ENCODE measurements at regions not wholly inside any gene's neighbourhood (a gene's known extent, or its start where the extent isn't known, plus 50 kb on each side); places are given as distances from the start of the nearest gene placed in this dataset.

DNA sequence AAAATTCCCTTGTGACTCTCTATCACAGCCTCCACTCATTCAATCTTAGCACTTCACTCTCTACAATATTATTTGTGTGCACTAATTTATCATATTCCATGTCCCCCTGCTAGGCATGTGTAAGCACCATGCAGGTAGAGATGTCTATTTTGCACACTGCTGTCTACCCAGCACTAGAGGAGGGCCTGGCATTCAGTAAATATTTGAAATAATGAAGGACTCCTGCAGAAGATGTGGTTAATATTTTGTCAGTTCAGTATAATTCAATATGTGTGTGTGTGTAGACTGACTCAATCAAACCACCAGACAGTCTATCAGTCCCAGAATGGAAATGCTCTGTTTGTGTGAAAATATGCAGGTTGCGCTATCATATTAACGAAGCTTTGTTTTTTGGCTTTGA is 313.6 kb upstream of the CDH6 start:
- Histone ChIP-seq H3K36me3 (ENCODE audit: control insufficient read depth in 2 of 2, extremely low read depth in 1 of 2, insufficient read depth in 2 of 2, low read length in 2 of 2) (no peaks in the 10 kb centered on the region), H4K20me1 (replicated peaks; ENCODE audit: control insufficient read depth, extremely low read depth, insufficient read depth, low read length) (no peaks in the 10 kb centered on the region), H3K4me2 (ENCODE audit: insufficient read depth, low read length) (no peak overlapping the region), H3K9me3 (replicated peaks; ENCODE audit: control insufficient read depth, insufficient read depth, low read length) (no peaks in the 10 kb centered on the region), H3K27ac (ENCODE audit: insufficient read depth, low read depth, low read length) (no peak overlapping the region), H3K9me1 (replicated peaks; ENCODE audit: control insufficient read depth, extremely low read depth, insufficient read depth, low read length) (no peaks in the 10 kb centered on the region), H3K4me1 (ENCODE audit: control insufficient read depth, extremely low read depth, insufficient read depth, low read length) (no peaks in the 10 kb centered on the region), H3K27me3 (ENCODE audit: control insufficient read depth in 2 of 2, insufficient read depth in 2 of 2, low read length in 2 of 2) (no peaks in the 10 kb centered on the region), H3K9ac (replicated peaks; ENCODE audit: extremely low read depth, insufficient read depth, low read length) (no peak overlapping the region), H2AFZ (ENCODE audit: low read depth, low read length) (no peak overlapping the region), H3K4me3 (replicated peaks in 1 of 3; ENCODE audit: insufficient read depth in 1 of 3, low read depth in 1 of 3, low read length in 3 of 3) (no peak overlapping the region), H3K79me2 (ENCODE audit: control insufficient read depth, insufficient read depth, low read length) (no peaks in the 10 kb centered on the region)
- ChIA-PET POLR2A (no interaction called here), CTCF (no interaction called here)
- FAIRE-seq (no peak), DNase-seq (ENCODE audit: low read depth, low spot score) (no peak)
- TF ChIP-seq POLR2A (IDR thresholded peaks at IDR 0.05; ENCODE audit: low read depth, low read length), result no peak
- intact Hi-C loops (cut with micrococcal nuclease) (no loop called here), dilution Hi-C loops (cut with MboI; ENCODE audit: extremely low pct_ligation_motif_present, low sequenced_read_pairs) (no loop called here)
- BruUV-seq (replicated peaks), result no TSS peak

DNA sequence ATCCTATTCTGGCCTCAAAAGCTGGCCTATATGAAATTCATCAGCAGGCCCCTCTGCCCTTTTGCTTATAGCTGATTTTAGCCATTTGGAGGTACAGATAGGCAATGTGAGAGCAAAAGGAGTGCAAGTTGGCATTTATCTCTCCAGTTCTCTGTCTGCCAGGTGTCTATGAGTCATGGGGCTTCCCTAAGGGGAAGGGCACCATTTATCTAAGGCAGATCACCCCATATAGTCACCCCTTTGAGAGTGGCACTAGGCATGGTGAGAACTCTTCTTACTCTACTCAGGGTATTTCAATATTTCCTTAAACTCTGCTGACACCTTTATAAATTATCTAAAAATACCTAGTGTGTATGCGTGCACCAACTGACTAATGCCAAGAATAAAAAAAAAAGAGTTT is 314.7 kb upstream of the CDH6 start:
- H3K79me2 ChIP-seq (ENCODE audit: control insufficient read depth, insufficient read depth, low read length), result no peaks in the 10 kb centered on the region
- H3K9ac ChIP-seq (replicated peaks; ENCODE audit: extremely low read depth, insufficient read depth, low read length), result no peak overlapping the region
- CTCF ChIA-PET, result no interaction called here
- BruUV-seq (replicated peaks), result no TSS peak
- dilution Hi-C loops (cut with MboI; ENCODE audit: extremely low pct_ligation_motif_present, low sequenced_read_pairs), result no loop called here
- no peak for DNase-seq (ENCODE audit: low read depth, low spot score)
- H3K9me3 ChIP-seq (replicated peaks; ENCODE audit: control insufficient read depth, insufficient read depth, low read length), result no peaks in the 10 kb centered on the region
- H3K36me3 ChIP-seq (ENCODE audit: control insufficient read depth in 2 of 2, extremely low read depth in 1 of 2, insufficient read depth in 2 of 2, low read length in 2 of 2), result no peaks in the 10 kb centered on the region
- H3K27ac ChIP-seq (ENCODE audit: insufficient read depth, low read depth, low read length), result no peak overlapping the region
- no peak overlapping the region for H2AFZ ChIP-seq (ENCODE audit: low read depth, low read length)
- H3K4me2 ChIP-seq (ENCODE audit: insufficient read depth, low read length), result no peak overlapping the region
- no peaks in the 10 kb centered on the region for H3K27me3 ChIP-seq (ENCODE audit: control insufficient read depth in 2 of 2, insufficient read depth in 2 of 2, low read length in 2 of 2)
- TF ChIP-seq JUN (IDR thresholded peaks at IDR 0.05; ENCODE audit: borderline replicate concordance, insufficient read depth, insufficient read length, low read depth) (no peak), POLR2AphosphoS5 (IDR thresholded peaks at IDR 0.05; ENCODE audit: insufficient read depth, low read depth, low read length) (no peak), FOS (IDR thresholded peaks at IDR 0.05; ENCODE audit: borderline replicate concordance, insufficient read depth, low read length) (no peak)
- TF ChIP-seq, protein P1, sequence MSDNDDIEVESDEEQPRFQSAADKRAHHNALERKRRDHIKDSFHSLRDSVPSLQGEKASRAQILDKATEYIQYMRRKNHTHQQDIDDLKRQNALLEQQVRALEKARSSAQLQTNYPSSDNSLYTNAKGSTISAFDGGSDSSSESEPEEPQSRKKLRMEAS (IDR thresholded peaks at IDR 0.05; ENCODE audit: insufficient read depth, insufficient read length), result no peak
- H4K20me1 ChIP-seq (replicated peaks; ENCODE audit: control insufficient read depth, extremely low read depth, insufficient read depth, low read length), result no peaks in the 10 kb centered on the region
- FAIRE-seq, result no peak
- H3K4me3 ChIP-seq (replicated peaks in 1 of 3; ENCODE audit: insufficient read depth in 1 of 3, low read depth in 1 of 3, low read length in 3 of 3), result no peak overlapping the region
- intact Hi-C loops (cut with micrococcal nuclease), result no loop called here
- POLR2A ChIA-PET, result no interaction called here
- no peaks in the 10 kb centered on the region for H3K9me1 ChIP-seq (replicated peaks; ENCODE audit: control insufficient read depth, extremely low read depth, insufficient read depth, low read length)
- H3K4me1 ChIP-seq (ENCODE audit: control insufficient read depth, extremely low read depth, insufficient read depth, low read length), result no peaks in the 10 kb centered on the region

Data from endothelial cell of umbilical vein (primary cell).